HEK293 (cell line): ENCODE measurements at regions not wholly inside any gene's neighbourhood (a gene's known extent, or its start where the extent isn't known, plus 50 kb on each side); places are given as distances from the start of the nearest gene placed in this dataset.

Source experiments
- CTCF ChIP-seq: fragments of 450-650 bp; formaldehyde crosslinking; IDR thresholded peaks from 2 replicates; pipeline ENCODE4 v1.5.1; 2016; ENCODE audit warnings: missing biosample characterization, missing genetic modification characterization
- KLF10 ChIP-seq: fragments of 450-650 bp; IDR thresholded peaks from 2 replicates; pipeline ENCODE4 v1.5.1; 2018; ENCODE audit warnings: missing biosample characterization, mild to moderate bottlenecking, missing genetic modification characterization
- KLF9 ChIP-seq: fragments of 450-650 bp; formaldehyde crosslinking; IDR thresholded peaks from 2 replicates; pipeline ENCODE4 v1.5.1; 2016; ENCODE audit warnings: missing biosample characterization, missing genetic modification characterization, low read depth
- RBAK ChIP-seq: fragments of 450-650 bp; formaldehyde crosslinking; IDR thresholded peaks from 2 replicates; pipeline ENCODE4 v1.5.1; 2016; ENCODE audit warnings: missing biosample characterization, missing genetic modification characterization
- ZNF155 ChIP-seq: fragments of 450-650 bp; formaldehyde crosslinking; IDR thresholded peaks from 2 replicates; pipeline ENCODE4 v1.5.1; 2016; ENCODE audit warnings: missing biosample characterization, missing genetic modification characterization
- ZNF174 ChIP-seq: fragments of 450-650 bp; formaldehyde crosslinking; IDR thresholded peaks from 2 replicates; pipeline ENCODE4 v1.5.0; 2017; ENCODE audit warnings: missing biosample characterization, mild to moderate bottlenecking, missing genetic modification characterization
- ZNF23 ChIP-seq: fragments of 450-650 bp; formaldehyde crosslinking; IDR thresholded peaks from 2 replicates; pipeline ENCODE4 v1.5.1; 2016; ENCODE audit warnings: missing biosample characterization, missing genetic modification characterization, borderline replicate concordance
- TF ChIP-seq, protein P1 (sequence below): fragments of 450-650 bp; formaldehyde crosslinking; IDR thresholded peaks from 2 replicates; pipeline ENCODE4 v1.5.1; 2017; ENCODE audit warnings: missing biosample characterization, missing genetic modification characterization
- TF ChIP-seq, protein P2 (sequence below): fragments of 450-650 bp; formaldehyde crosslinking; IDR thresholded peaks from 2 replicates; pipeline ENCODE4 v1.5.1; 2016; ENCODE audit warnings: missing biosample characterization, missing genetic modification characterization

- TF ChIP-seq CTCF, result no peak
- no peak for TF ChIP-seq ZNF23 (tag by site-specific recombination)
- TF ChIP-seq KLF9 (tag by site-specific recombination), result no peak
- TF ChIP-seq, protein P1, sequence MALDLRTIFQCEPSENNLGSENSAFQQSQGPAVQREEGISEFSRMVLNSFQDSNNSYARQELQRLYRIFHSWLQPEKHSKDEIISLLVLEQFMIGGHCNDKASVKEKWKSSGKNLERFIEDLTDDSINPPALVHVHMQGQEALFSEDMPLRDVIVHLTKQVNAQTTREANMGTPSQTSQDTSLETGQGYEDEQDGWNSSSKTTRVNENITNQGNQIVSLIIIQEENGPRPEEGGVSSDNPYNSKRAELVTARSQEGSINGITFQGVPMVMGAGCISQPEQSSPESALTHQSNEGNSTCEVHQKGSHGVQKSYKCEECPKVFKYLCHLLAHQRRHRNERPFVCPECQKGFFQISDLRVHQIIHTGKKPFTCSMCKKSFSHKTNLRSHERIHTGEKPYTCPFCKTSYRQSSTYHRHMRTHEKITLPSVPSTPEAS (tag by site-specific recombination), result no peak
- no peak for TF ChIP-seq KLF10
- TF ChIP-seq ZNF174 (tag by site-specific recombination), result no peak
- TF ChIP-seq ZNF155 (tag by site-specific recombination), result no peak
- TF ChIP-seq, protein P2, sequence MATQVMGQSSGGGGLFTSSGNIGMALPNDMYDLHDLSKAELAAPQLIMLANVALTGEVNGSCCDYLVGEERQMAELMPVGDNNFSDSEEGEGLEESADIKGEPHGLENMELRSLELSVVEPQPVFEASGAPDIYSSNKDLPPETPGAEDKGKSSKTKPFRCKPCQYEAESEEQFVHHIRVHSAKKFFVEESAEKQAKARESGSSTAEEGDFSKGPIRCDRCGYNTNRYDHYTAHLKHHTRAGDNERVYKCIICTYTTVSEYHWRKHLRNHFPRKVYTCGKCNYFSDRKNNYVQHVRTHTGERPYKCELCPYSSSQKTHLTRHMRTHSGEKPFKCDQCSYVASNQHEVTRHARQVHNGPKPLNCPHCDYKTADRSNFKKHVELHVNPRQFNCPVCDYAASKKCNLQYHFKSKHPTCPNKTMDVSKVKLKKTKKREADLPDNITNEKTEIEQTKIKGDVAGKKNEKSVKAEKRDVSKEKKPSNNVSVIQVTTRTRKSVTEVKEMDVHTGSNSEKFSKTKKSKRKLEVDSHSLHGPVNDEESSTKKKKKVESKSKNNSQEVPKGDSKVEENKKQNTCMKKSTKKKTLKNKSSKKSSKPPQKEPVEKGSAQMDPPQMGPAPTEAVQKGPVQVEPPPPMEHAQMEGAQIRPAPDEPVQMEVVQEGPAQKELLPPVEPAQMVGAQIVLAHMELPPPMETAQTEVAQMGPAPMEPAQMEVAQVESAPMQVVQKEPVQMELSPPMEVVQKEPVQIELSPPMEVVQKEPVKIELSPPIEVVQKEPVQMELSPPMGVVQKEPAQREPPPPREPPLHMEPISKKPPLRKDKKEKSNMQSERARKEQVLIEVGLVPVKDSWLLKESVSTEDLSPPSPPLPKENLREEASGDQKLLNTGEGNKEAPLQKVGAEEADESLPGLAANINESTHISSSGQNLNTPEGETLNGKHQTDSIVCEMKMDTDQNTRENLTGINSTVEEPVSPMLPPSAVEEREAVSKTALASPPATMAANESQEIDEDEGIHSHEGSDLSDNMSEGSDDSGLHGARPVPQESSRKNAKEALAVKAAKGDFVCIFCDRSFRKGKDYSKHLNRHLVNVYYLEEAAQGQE (tag by site-specific recombination), result no peak
- TF ChIP-seq RBAK (tag by site-specific recombination), result no peak
These were observed 130.8 kb upstream of the LARP1 start for GRCh38 chr5:154624341-154624740.
